HEK293 (cell line): ENCODE measurements at regions not wholly inside any gene's neighbourhood (a gene's known extent, or its start where the extent isn't known, plus 50 kb on each side); places are given as distances from the start of the nearest gene placed in this dataset.

Experiments used
- ZFHX2 ChIP-seq: fragments of 450-650 bp; formaldehyde crosslinking; conservative IDR thresholded peaks from 2 replicates; pipeline ENCODE4 v1.5.1; 2016; ENCODE audit warnings: missing biosample characterization, missing genetic modification characterization
- ZNF112 ChIP-seq: fragments of 450-650 bp; formaldehyde crosslinking; IDR thresholded peaks from 2 replicates; pipeline ENCODE4 v1.5.0; 2017; ENCODE audit warnings: missing biosample characterization, missing genetic modification characterization
- ZNF391 ChIP-seq: fragments of 450-650 bp; formaldehyde crosslinking; IDR thresholded peaks from 2 replicates; pipeline ENCODE4 v1.5.1; 2016; ENCODE audit warnings: low read depth, missing biosample characterization, missing genetic modification characterization, borderline replicate concordance
- TF ChIP-seq, protein P1 (sequence below): fragments of 450-650 bp; formaldehyde crosslinking; IDR thresholded peaks from 2 replicates; pipeline ENCODE4 v1.5.1; 2016; ENCODE audit warnings: missing biosample characterization, missing genetic modification characterization

DNA sequence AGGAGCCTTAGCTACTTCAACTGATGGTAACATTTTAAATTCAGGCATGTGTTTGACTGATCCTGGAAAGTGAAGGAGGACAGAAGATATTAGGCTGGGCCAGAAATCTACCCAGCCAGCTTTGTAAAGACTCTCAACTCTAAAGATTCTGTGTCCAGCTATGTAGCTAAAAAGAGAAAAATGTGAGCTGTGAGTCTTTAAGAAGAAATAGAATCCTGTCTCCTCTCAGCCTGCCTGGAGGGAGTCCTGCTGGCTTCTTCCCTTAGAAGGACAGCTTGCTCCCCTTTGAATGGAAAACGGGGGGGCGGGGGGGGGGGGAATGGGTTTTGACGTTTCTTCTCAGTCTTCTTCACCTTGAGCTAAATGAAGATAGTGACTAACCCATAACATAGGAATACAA lies 54.3 kb upstream of the INTU start:
- no peak for TF ChIP-seq ZNF391 (tag by site-specific recombination)
- TF ChIP-seq, protein P1, sequence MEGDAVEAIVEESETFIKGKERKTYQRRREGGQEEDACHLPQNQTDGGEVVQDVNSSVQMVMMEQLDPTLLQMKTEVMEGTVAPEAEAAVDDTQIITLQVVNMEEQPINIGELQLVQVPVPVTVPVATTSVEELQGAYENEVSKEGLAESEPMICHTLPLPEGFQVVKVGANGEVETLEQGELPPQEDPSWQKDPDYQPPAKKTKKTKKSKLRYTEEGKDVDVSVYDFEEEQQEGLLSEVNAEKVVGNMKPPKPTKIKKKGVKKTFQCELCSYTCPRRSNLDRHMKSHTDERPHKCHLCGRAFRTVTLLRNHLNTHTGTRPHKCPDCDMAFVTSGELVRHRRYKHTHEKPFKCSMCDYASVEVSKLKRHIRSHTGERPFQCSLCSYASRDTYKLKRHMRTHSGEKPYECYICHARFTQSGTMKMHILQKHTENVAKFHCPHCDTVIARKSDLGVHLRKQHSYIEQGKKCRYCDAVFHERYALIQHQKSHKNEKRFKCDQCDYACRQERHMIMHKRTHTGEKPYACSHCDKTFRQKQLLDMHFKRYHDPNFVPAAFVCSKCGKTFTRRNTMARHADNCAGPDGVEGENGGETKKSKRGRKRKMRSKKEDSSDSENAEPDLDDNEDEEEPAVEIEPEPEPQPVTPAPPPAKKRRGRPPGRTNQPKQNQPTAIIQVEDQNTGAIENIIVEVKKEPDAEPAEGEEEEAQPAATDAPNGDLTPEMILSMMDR (tag by site-specific recombination): no peak
- no peak for TF ChIP-seq ZNF112 (tag by site-specific recombination)
- TF ChIP-seq ZFHX2: no peak
